ENCODE measurements at regions not wholly inside any gene's neighbourhood (a gene's known extent, or its start where the extent isn't known, plus 50 kb on each side); places are given as distances from the start of the nearest gene placed in this dataset.

GRCh38 chr6:126535595-126535994 is 195.7 kb downstream of the CENPW start:
- TF ChIP-seq, protein P1, sequence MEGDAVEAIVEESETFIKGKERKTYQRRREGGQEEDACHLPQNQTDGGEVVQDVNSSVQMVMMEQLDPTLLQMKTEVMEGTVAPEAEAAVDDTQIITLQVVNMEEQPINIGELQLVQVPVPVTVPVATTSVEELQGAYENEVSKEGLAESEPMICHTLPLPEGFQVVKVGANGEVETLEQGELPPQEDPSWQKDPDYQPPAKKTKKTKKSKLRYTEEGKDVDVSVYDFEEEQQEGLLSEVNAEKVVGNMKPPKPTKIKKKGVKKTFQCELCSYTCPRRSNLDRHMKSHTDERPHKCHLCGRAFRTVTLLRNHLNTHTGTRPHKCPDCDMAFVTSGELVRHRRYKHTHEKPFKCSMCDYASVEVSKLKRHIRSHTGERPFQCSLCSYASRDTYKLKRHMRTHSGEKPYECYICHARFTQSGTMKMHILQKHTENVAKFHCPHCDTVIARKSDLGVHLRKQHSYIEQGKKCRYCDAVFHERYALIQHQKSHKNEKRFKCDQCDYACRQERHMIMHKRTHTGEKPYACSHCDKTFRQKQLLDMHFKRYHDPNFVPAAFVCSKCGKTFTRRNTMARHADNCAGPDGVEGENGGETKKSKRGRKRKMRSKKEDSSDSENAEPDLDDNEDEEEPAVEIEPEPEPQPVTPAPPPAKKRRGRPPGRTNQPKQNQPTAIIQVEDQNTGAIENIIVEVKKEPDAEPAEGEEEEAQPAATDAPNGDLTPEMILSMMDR (IDR thresholded peaks at IDR 0.05; ENCODE audit: insufficient read depth, low read depth, low read length): no peak
- no peak for TF ChIP-seq EZH2 (IDR thresholded peaks at IDR 0.05; ENCODE audit: insufficient read depth, low read length)
